GM23338 (cell line): ENCODE measurements at regions not wholly inside any gene's neighbourhood (a gene's known extent, or its start where the extent isn't known, plus 50 kb on each side); places are given as distances from the start of the nearest gene placed in this dataset.

ENCODE experiments used
- CTCF ChIP-seq, 2 experiments: fragments of 200-600 bp in 1 of 2; sonication (generic) in 1 of 2; conservative IDR thresholded peaks; 2 replicates each; pipeline versions ENCODE4 v1.5.1 to v1.6.1; 2016 to 2017; ENCODE audit warnings: antibody characterized with exemption in 2 of 2, low read depth in 2 of 2, mild to moderate bottlenecking in 2 of 2, moderate library complexity in 1 of 2
- EZH2 ChIP-seq: fragments of 200-600 bp; sonication (generic); IDR thresholded peaks from one replicate; pipeline ENCODE4 v1.8.0; 2017; ENCODE audit warnings: antibody characterized with exemption, mild to moderate bottlenecking, low read depth; ENCODE audit not compliant: unreplicated experiment
- POLR2AphosphoS5 ChIP-seq: IDR thresholded peaks from 2 replicates; pipeline ENCODE4 v1.6.1; 2016; ENCODE audit warnings: antibody characterized with exemption, low read depth

DNA sequence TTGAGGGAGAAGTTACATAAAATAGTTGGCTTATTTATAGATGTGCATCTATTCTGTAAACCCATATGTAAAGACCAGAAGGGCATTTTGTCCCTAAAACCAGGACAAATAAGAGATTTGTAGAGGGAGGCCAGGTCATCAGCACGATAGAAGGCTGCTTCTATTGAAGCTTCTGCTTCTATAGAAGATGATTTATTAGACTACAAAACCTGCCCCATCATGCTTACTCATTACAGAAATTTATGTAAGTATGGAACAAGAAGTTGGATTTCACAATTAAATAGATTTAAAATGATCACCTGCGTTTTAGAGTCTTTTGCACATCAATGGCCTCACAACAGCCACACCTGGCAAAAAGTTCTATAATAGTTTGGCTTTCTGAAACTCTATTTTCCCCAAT is 183.5 kb downstream of the DUSP10 start:
- TF ChIP-seq EZH2 (no peak), CTCF (conservative IDR thresholded peaks at IDR 0.05; ENCODE audit: low read depth in 2 of 2) (no peak), POLR2AphosphoS5 (no peak)
